ENCODE measurements at regions not wholly inside any gene's neighbourhood (a gene's known extent, or its start where the extent isn't known, plus 50 kb on each side); places are given as distances from the start of the nearest gene placed in this dataset.

GRCh38 chr2:150690870-150691269, 203.4 kb upstream of the RND3 start:
- H3K36me3 ChIP-seq (ENCODE audit: low read depth, missing control alignments) = no peaks in the 10 kb centered on the region
- 85 to 91% methylated on average over 1 of the region's 1 CpG for WGBS, 2 donors
- no peak for DNase-seq
- no peaks in the 10 kb centered on the region for H3K9me3 ChIP-seq
- H3K27me3 ChIP-seq = no peaks in the 10 kb centered on the region
- TF ChIP-seq POLR2A (IDR thresholded peaks at IDR 0.05) (no peak), CTCF (IDR thresholded peaks at IDR 0.05) (no peak)
- no peak overlapping the region for H3K27ac ChIP-seq
- no peaks in the 10 kb centered on the region for H3K4me1 ChIP-seq
- H3K4me3 ChIP-seq = no peak overlapping the region
- intact Hi-C loops (cut with DNase I; ENCODE audit: low total_unique reads) = no loop called here

- H3K36me3 ChIP-seq (ENCODE audit: low read depth, missing control alignments) = no peaks in the 10 kb centered on the region
- H3K4me3 ChIP-seq = no peak overlapping the region
- no peaks in the 10 kb centered on the region for H3K27me3 ChIP-seq
- DNase-seq = no peak
- no peak overlapping the region for H3K27ac ChIP-seq
- WGBS, 2 donors = 74 to 88% methylated on average over 2 of the region's 2 CpGs
- H3K4me1 ChIP-seq = no peaks in the 10 kb centered on the region
- no peaks in the 10 kb centered on the region for H3K9me3 ChIP-seq
- TF ChIP-seq POLR2A (IDR thresholded peaks at IDR 0.05) (no peak), CTCF (IDR thresholded peaks at IDR 0.05) (no peak)
- intact Hi-C loops (cut with DNase I; ENCODE audit: low total_unique reads) = no loop called here
Observed at GRCh38 chr2:150690261-150690660, 202.8 kb upstream of the RND3 start.

- no peaks in the 10 kb centered on the region for H3K36me3 ChIP-seq (ENCODE audit: low read depth, missing control alignments)
- no peak for TF ChIP-seq CTCF (IDR thresholded peaks at IDR 0.05)
- no peaks in the 10 kb centered on the region for H3K9me3 ChIP-seq
- WGBS, 2 donors = 45 to 50% methylated on average over 2 of the region's 2 CpGs
- intact Hi-C loops (cut with DNase I; ENCODE audit: low total_unique reads) = no loop called here
- H3K4me3 ChIP-seq = no peak overlapping the region
- no peak for DNase-seq
- H3K27me3 ChIP-seq = no peaks in the 10 kb centered on the region
- no peak overlapping the region for H3K27ac ChIP-seq
- H3K4me1 ChIP-seq = no peaks in the 10 kb centered on the region
Observed at GRCh38 chr2:150689590-150689989, 202.1 kb upstream of the RND3 start.

- H3K36me3 ChIP-seq (ENCODE audit: low read depth, missing control alignments) = no peaks in the 10 kb centered on the region
- H3K9me3 ChIP-seq = no peaks in the 10 kb centered on the region
- TF ChIP-seq POLR2A (IDR thresholded peaks at IDR 0.05) (no peak), CTCF (IDR thresholded peaks at IDR 0.05) (no peak)
- H3K4me3 ChIP-seq = no peak overlapping the region
- no peak for DNase-seq
- no peak overlapping the region for H3K27ac ChIP-seq
- intact Hi-C loops (cut with DNase I; ENCODE audit: low total_unique reads) = no loop called here
- H3K27me3 ChIP-seq = no peaks in the 10 kb centered on the region
- 66 to 83% methylated on average over 3 of the region's 3 CpGs for WGBS, 2 donors
- H3K4me1 ChIP-seq = peaks cover 4% of the 10 kb centered on the region
Observed at GRCh38 chr2:150688016-150688415, 200.5 kb upstream of the RND3 start.

- H3K4me1 ChIP-seq = peaks cover 4% of the 10 kb centered on the region
- 85 to 90% methylated on average over 1 of the region's 1 CpG for whole genome bisulfite sequencing, 2 donors
- H3K9me3 ChIP-seq = no peaks in the 10 kb centered on the region
- no peaks in the 10 kb centered on the region for H3K36me3 ChIP-seq (ENCODE audit: low read depth, missing control alignments)
- H3K4me3 ChIP-seq = no peak overlapping the region
- TF ChIP-seq CTCF (IDR thresholded peaks at IDR 0.05) (no peak), POLR2A (IDR thresholded peaks at IDR 0.05) (no peak)
- H3K27me3 ChIP-seq = no peaks in the 10 kb centered on the region
- no peak overlapping the region for H3K27ac ChIP-seq
- intact Hi-C loops (cut with DNase I; ENCODE audit: low total_unique reads) = no loop called here
- DNase-seq = no peak
Observed at GRCh38 chr2:150686391-150686790, 198.9 kb upstream of the RND3 start.

Data from testis (tissue), 2 donors.